Activated CD8-positive, alpha-beta memory T cell treated with anti-CD3 and anti-CD28 coated beads for 4 hours (primary cell): ENCODE measurements at regions not wholly inside any gene's neighbourhood (a gene's known extent, or its start where the extent isn't known, plus 50 kb on each side); places are given as distances from the start of the nearest gene placed in this dataset.
"Not testable (repeated sequence)": the region's sequence is repeated elsewhere in the genome, so short reads cannot be mapped to it uniquely, and the experiment has no call there.

Source experiments
- DNase-seq, 2 donors: peaks; one replicate each; pipeline ENCODE4 v3.0.0-alpha.2; 2020; ENCODE audit warnings: low read depth in 2 of 2

- DNase-seq, result no peak
Measured at GRCh38 chr7:131681961-131682360, 125.5 kb upstream of the PODXL start.

- not testable (repeated sequence) for DNase-seq
Measured at GRCh38 chr7:131679071-131679470, 122.6 kb upstream of the PODXL start.

DNA sequence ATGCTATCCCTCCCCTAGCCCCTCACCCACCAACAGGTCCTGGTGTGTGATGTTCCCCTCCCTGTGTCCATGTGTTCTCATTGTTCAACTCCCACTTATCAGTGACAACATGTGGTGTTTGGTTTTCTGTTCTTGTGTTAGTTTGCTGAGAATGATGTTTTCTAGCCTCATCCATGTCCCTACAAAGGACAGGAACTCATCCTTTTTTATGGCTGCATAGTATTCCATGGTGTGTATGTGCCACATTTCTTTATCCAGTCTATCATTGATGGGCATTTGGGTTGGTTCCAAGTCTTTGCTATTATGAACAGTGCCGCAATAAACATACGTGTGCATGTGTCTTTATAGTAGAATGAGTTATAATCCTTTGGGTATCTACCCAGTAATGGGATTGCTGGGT lies 120.4 kb upstream of the PODXL start:
- DNase-seq, result not testable (repeated sequence)

GRCh38 chr7:131674131-131674530 lies 117.7 kb upstream of the PODXL start:
- no peak for DNase-seq

DNA sequence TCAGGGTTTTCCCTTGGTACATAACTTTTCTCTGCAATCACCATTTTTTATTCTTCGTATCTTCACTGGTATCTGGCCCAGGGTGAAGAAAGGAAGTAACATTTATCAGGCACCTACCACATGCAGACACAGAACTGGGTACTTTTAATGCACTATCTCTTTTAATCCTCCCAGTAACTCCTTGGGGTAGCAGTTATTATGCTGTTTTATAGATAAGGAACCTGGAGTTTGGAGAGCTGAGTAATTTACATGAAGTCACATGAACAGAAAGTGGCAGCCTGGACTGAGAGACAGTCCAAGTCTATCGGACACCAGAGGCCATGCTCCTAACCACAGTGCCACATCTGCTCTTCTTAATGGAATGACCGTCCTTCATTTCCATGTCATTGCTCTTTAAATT lies 117.1 kb upstream of the PODXL start:
- DNase-seq, result no peak

DNA sequence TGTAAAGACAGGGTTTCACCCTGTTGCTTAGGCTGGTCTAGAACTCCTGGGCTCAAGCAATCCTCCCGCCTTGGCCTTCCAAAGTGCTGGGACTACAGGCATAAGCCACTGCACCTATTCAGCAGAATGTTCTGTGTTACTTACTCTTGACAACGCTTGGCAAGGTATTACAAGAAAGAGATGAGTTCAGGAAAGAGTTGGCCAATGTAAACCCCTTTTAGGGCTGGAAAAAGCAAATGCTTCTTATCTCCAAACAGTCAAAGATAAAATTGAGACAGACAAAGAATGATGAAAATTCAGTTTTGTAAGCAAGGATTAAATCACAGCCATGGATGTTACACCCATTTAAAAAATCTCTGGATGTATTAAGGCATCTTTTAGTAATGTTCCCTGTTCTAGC lies 114.0 kb upstream of the PODXL start:
- no peak for DNase-seq

DNA sequence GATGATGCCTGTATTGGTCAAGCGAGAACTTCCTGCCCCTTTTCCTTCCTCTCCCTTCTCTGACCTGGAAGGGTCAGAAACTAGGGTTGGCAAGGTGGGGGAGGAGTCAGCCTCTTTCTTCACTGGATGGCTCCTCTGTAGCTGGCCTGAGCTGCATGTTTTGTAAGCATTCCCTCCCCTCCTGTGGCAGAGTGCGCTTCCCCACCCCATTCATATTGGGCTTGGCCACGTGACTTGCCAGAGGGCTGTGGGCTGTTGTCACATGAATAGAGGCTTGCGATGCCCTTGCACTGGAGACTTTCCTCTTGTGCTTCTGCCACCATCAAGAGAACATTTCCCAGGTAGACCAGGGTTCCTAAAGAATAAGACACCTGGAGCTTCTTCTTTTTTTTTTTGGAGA lies 111.3 kb upstream of the PODXL start:
- no peak for DNase-seq

DNA sequence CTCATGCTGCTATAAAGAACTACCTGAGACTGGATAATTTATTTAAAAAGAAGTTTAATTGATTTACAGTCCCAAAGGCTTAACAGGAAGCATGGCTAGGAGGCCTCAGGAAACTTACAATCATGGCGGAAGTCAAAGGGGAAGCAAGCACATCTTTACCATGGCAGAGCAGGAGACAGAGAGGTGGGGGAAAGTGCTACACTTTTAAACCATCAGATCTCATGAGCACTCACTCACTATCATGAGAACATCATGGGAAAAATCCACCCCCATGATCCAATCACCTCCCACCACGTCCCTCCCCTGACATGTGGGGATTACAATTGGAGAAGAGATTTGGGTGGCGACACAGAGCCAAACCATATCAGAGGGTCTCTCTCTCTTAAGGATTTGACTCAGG lies 108.6 kb upstream of the PODXL start:
- DNase-seq, result no peak

DNA sequence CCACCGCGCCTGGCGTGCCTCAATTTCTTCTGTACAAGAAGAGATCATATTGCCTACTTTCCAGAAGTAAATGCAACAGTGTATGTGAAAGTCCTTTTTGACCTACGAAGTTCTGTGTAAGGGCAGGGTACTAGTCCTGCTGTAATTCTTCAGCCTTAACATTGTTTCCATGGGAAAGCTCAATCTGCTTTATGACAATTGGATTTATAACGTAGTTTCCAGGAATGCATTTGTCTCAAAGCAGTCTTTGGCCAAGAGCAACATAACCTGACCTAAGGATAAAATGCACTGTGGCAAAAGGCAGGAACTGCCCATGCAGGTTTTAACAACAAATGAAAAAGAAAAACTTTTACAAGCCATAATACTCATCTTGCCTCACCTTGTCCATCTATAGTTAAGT lies 108.1 kb upstream of the PODXL start:
- DNase-seq, result no peak

DNA sequence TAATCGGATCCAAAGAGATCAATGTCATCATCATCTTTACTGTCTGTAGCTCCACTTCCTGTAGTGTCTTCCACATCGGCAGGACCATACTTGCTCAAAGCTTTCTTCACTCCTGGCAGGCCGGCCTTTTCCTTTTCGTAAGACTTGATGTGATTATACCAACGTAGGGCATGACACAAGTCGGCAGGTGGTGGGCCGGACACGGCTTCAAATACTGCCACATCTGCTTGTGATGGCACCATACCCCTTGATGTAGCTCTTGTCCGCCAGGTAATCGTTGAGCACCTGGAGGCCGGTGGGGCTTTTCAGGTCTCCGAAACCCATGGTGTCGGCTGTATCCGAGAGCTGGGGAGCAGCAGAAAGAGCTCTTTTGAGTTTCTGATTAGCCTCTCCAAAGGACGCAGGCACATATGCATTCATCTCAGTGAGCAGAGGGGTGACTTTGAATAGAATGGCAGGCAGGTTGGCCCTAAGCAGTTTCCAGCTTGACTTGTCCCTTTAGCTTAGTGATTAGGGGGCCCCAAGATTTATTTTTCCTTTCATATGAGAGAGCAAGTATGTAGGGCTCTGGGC lies 106.0 kb upstream of the PODXL start:
- not testable (repeated sequence) for DNase-seq

- DNase-seq, result no peak
Measured at GRCh38 chr7:131657881-131658280, 101.5 kb upstream of the PODXL start.

DNA sequence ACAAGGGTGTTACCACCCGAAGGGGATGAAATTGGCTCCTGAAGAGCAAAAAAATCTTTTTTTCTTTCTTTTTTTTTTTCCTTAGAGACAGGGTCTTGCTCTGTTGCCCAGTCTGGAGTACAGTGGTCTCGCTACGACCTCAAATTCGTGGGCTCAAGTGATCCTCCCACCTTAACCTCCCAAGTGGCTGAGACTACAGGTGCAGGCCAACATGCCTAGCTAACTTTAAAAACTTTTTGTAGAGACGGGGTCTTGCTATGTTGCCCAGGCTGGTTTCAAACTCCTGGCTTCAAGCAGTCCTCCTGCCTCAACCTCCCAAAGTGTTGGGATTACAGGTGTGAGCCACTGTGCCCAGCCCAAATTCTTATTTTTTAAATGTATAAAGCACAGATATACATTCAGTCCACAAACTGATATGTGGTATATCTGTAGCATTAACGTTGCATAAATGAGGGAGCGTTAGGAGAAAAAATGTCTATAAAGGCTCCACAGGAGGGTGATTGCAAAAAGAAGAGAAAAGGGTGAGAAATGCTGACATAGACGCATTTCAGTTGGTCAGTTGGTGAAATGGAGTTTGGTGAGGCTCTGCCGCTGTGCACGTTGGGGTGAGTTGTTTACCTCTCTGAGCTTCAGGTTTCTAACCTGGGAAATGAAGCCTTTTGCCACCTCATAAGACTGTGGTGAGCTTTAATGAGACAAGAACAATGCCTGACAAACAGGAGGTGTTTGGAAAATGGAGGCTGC lies 100.7 kb upstream of the PODXL start:
- DNase-seq, result no peak

DNA sequence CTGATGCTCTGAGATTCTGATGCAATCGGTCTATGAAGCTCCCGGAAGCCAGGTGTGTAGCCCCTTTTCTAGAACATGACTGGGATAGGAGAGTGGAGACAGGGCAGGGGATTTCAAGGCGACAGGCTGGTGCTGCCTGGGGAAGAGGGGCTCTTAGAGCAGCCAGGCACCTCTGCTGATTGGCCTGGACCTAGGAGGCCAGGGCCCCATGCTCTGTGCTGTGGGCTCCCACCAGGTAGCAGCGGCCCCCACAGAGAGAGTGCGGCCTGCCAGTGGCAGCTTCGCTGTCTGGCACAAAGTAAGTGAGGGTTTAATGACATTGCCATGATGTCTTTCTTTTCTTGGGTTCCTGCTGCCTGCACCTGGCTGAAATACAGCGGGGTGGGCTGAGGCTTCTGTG lies 99.4 kb upstream of the PODXL start:
- DNase-seq, result no peak

DNA sequence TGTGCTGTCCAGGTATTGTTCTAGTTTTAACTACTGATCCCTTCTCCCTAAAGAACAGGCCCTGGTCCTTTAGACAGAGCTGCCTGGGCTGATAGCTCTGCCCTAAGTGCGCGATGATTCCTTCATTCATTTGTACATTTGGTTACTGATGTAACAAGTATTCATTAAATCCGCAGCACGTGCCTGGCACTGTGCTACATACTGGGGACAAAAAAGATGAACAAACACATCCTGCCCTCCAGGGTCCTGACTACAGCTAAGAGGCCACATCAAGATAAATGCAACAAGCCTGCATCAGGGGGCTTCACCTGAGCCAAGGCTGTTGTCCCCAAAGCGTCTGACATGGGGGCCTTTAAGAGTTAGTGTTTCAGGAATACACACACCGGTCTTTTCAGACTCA lies 99.0 kb upstream of the PODXL start:
- no peak for DNase-seq

DNA sequence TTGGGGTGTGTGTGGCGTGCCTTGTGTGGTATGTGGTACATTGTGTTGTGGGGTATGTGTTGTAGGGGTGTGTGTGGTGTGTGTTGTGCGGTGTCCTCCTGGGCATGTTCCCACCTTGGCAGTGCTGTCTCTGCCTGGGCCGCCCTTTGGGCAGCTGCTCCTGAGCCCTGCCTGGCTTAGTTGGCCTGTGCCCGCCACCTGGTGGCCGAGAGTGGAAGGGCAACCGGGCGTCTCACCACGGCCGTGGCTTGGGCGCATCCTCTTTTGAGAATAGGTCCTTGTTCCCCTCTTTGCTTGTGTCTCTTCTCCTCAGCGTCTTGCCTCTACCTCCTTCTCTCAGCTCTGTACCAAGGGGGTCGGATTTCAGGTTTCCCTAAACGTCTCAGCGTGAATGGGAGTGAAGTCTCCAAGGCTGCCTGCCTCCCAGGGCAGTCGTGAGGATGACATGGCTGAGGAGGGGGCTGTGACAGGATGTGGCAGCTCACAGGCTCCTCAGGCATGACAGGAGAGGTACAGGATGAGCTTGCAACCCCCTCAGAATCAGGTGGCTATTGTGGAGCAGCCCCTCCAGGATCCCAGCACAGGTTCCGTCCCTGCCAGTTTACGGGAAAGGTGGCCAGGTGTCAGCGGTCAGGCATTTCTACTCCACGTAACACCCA lies 98.4 kb upstream of the PODXL start:
- DNase-seq, result peak; percentile 48 to 52

DNA sequence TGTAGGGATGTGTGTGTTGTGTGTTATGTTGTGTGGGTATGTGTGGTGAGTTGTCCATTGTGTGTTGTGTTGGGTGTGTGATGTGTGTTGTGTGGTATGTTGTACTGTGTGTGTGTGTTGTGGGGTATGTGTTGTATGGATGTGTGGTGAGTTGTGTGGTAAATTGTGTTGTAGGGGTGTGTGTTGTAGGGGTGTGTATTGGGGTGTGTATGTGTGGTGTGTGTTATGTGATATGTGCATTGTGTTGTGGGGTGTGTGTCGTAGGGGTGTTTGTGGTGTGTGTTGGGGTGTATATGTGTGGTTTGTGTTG lies 97.8 kb upstream of the PODXL start:
- no peak for DNase-seq

- no peak for DNase-seq
Measured at GRCh38 chr7:131653418-131654248, 97.2 kb upstream of the PODXL start.

DNA sequence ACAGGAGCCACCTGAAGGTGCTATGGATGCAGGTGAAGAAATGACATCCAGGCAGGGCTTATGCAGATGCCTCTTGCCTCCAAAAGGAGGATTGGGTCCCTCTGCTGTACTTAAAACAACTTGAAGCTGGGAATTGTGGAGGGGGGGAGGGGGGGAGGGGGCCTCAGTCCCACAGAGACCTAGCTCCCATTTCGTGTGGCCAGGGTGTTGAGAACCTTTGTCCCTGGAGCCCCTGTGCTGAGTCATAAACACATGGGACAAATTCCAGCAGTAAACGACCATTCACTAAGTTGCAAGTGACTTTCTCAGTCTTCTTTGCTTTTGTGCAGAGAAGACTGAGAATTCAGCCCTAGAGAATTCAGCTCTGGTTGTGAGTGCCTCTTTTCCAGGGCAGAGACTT lies 96.5 kb upstream of the PODXL start:
- DNase-seq, result no peak

GRCh38 chr7:131652194-131652593 lies 95.8 kb upstream of the PODXL start:
- DNase-seq, result no peak

- DNase-seq, result no peak
Measured at GRCh38 chr7:131649879-131650278, 93.5 kb upstream of the PODXL start.

GRCh38 chr7:131649003-131649541 lies 92.6 kb upstream of the PODXL start:
- DNase-seq, result no peak

DNA sequence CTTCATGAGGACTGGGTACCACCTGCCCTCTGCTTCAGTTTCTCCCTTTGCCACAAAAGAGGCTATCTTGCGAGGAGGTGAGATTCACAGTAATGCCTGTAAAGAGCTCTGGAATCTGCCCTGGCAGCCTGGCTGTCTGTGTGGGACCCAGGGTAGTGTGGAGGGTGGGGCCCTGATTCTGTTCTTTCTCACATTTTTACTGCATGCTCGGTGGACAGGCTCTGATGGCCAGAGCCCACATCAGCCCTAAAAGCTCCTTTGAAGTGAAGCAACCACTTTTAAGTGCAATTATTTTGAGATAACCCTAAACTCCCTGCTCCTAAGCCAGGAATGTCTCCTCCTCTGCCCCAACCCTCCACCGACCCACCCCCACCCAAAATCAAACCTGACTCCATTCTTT lies 92.1 kb upstream of the PODXL start:
- no peak for DNase-seq
